Fibroblast of skin of abdomen (primary cell): ENCODE measurements at regions not wholly inside any gene's neighbourhood (a gene's known extent, or its start where the extent isn't known, plus 50 kb on each side); places are given as distances from the start of the nearest gene placed in this dataset.
"Not testable (repeated sequence)": the region's sequence is repeated elsewhere in the genome, so short reads cannot be mapped to it uniquely, and the experiment has no call there.

ENCODE experiments used
- DNase-seq: peaks from one replicate; pipeline ENCODE4 v3.0.0-alpha.2; 2013

DNA sequence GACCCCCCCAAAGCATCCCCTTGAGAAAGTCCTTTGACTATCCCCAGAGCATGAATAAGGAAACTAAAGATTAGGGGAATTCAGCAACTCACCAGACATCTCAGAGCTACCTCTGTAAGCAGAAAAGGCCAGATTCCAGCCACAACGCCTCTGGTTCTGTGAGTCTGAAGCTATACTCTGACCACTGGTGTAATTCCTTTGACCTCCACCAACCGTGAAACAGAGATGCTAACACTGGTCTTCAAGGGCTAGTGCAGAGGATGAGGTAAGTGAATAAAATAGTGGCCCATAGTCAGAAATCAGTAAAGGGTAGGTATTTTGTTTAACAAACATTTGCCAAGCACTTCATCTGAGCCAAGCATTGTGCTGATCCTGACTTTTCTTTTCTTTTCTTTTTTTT lies 353.4 kb downstream of the NPIPA8 start:
- DNase-seq: no peak

DNA sequence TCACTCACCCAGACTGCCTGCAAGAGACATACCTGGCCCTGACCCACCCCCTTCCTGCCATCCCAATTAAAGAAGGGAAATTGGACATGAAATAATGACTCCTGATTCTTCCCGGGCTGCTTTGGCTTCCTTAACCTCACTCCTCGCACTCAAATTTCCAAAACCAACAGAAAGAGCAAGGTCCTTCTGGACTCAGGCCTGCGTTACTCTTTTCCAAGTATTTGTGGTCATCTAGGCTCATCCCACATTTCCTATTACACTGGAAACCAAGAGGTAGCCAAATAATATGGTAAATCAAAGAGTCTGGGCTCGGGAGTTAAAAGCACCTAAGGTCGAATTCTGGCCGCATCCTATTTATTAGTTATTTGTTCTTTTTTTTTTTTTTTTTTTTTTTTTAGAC lies 359.3 kb downstream of the NPIPA8 start:
- DNase-seq: no peak

- DNase-seq: no peak
Observed at GRCh38 chr16:17972460-17972943, 364.0 kb downstream of the NPIPA8 start.

DNA sequence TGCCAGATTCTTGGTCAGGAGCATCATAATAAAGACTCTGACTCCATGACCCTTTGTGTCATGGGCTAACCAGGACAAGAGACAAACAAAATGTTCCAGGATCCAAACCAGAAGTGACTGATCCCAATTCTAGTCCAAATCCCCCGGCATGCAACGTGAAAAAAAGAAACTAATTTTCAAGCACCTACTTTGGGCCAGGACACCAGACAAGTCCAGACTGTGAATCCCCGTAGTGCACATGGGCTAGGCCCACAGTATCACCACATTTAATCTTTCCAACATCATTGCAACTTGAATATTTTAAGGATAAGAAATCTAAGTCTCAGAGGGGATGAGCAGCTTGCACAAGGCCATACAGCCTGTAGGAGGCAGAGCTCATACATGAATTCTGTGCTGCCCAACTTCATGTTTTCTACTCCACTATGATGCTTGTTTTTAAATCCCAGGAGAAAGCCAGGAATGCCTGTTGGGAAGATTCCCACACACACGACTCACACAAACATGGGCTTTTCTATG lies 365.7 kb downstream of the NPIPA8 start:
- peak; percentile 5 for DNase-seq

DNA sequence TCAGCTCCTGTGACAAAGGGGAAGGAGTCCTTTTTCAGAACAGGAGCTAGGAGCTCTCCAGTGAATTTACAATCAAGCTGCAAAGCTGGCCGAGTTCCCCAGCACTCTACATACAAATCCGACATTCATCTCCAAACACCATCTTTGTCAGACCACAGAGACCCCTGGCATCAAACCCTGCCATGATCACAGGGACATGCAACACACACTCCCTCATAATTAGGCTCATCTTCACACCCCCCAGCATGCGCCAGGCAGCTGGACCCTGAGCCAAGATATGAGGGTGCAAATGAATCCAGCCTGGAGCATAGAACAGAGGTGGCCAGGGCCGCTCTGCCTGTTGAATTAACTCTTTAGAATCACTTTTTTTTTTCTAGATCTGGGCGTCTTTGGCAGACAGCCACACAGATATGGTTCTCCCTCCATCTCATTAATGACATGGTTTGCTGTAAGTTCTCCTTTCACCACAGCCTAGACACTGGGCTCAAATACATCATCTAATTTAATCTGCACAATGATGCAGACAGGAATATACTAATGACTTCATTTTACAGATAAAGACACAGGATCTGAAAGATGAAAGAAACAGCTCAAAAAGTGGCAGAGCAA lies 366.3 kb downstream of the NPIPA8 start:
- no peak for DNase-seq

DNA sequence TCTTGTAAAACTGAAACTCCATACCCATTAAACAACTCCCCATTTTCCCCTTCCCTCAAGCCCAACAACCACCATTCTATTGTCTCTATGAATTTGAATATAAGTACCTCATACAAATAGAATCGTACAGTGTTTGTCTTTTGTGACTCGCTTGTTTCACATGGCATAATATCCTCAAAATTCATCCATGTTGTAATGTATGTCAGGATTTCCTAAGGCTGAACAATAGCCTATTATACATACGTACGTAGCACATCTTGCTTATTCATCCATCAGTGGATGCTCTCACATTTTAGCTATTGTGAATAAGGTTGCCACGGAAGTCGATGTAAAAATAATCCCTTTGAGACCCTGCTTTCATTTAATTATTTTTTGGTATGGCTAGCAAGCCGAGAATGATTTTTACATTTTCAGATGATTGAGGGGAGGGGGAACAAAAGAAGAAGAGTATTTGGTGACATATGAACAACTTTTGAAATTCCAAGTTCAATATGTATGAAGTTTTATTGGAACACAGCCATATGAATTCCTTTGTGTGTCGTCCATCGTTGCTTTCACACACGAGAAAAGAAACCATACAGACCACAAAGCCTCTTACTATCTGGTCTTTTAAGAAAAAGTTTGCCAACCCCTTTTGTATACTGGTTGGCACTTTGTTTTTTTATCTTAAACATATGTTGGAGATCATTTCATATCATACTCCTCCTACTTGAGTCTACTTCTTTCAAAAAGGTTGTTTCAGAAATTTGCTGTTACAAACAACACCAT lies 371.2 kb downstream of the NPIPA8 start:
- no peak for DNase-seq

- no peak for DNase-seq
Observed at GRCh38 chr16:17964196-17964595, 372.3 kb downstream of the NPIPA8 start.

GRCh38 chr16:17963185-17963836 lies 373.2 kb downstream of the NPIPA8 start:
- no peak for DNase-seq

DNA sequence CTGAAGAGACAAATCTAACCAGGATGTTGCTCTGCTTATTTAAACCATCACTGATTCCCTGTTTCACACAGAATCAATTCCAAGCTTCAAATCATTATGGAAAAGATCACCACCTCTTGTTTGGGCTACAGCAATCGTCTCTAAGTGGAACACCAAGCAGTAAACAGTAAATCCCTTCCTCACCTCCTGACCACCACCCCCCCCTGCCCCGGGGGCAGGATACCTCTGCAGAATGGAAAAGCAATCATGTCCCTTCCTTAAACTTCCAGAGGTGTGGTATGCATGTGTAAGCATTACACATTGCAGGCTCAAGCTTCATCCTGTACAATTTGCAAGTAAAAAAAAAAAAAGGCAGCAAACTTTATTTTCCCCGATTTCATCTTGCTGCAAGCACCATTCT lies 373.8 kb downstream of the NPIPA8 start:
- DNase-seq: no peak

DNA sequence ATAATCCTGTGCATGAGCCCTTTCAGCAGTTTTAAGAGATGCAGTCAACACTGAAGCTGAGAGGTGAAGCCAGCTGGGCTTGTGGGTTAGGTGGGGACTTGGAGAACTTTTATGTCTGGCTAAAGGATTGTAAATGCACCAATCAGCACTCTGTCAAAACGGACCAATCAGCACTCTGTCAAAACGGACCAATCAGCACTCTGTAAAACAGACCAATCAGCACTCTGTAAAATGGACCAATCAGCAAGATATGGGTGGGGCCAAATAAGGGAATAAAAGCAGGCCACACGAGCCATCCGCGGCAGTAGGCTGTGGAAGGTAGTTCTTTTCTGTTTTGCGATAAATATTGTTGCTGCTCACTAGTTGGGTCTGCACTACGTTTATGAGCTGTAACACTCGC lies 374.7 kb downstream of the NPIPA8 start:
- not testable (repeated sequence) for DNase-seq

GRCh38 chr16:17951378-17951777 lies 385.2 kb downstream of the NPIPA8 start:
- DNase-seq: peak; percentile 59

DNA sequence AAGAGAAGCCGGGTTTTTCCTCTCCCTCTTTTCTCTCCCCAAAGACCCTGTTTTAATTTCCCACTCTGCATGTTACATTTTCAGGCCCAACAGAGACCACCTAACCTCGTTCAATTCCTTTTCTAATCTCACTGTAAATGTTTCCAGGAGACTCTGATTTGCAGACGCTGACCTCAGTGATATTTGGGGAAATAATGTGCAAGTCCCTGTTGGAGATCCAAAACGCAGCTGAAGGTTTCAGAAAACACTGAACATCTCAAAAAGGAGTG lies 386.6 kb downstream of the NPIPA8 start:
- no peak for DNase-seq

DNA sequence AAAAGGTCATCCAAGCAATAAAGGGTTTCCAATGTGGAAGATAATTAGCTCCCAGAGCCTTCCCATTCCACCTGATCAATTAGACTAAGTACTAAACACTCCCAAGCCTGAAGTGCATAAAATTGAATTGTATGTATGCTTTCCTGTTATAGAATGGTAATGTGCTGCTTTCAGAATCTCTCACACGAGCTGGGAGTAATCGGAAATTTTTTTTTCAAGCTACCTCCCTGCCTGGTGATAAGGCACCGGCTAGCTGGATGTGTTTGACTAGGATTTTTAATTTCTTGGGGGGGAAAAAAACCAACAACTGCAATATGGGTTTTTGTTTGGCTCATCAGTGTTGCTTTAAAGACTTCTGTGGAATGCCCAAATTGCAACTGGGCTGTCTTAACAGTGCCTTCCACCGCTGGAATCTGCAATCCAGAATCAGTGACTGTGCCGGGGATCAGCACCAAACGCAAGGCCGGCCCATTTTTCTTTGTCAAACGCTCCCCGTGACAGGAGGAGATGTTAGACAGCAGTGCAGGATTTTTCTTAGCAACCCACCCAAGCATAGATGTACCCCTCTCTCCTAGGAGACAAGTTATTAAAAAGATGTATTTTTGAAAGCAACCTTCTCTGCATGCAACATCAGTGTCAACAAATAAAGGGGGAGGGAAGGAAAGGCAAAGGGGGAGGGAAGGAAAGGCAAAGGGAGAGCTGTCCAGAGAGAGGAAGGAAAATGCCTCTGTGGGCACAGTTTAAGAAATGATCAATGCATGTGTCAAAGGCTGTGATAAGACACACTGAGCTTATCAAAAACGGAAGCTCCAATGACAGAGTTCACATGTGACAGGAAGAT lies 387.2 kb downstream of the NPIPA8 start:
- DNase-seq: no peak

DNA sequence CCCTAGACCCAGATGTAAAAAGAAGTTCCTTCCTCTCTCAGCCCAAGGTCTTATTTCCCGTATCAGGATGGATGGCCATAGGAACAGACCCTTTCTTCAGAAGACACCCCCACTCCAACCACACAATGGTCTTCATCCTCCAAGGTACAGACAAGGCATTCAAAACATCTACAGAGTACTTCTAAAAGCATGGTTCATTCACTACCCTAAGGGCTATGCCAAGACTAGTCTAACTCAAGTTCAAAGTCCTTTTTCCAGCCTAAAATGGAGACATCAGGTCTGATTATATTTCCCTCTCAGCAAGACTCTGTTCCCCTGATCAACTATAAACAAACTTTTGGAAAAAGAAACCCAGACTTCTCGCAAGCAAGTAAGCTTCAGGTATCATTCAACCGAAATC lies 388.9 kb downstream of the NPIPA8 start:
- DNase-seq: no peak

- DNase-seq: no peak
Observed at GRCh38 chr16:17947165-17947564, 389.4 kb downstream of the NPIPA8 start.

GRCh38 chr16:17945080-17945601 lies 391.4 kb downstream of the NPIPA8 start:
- peak; percentile 30 for DNase-seq

- DNase-seq: peak; percentile 14
Observed at GRCh38 chr16:17944345-17944744, 392.2 kb downstream of the NPIPA8 start.

- DNase-seq: no peak
Observed at GRCh38 chr16:17942067-17942466, 394.5 kb downstream of the NPIPA8 start.

GRCh38 chr16:17940584-17941364 lies 395.8 kb downstream of the NPIPA8 start:
- DNase-seq: no peak

- no peak for DNase-seq
Observed at GRCh38 chr16:17939723-17940122, 396.8 kb downstream of the NPIPA8 start.

DNA sequence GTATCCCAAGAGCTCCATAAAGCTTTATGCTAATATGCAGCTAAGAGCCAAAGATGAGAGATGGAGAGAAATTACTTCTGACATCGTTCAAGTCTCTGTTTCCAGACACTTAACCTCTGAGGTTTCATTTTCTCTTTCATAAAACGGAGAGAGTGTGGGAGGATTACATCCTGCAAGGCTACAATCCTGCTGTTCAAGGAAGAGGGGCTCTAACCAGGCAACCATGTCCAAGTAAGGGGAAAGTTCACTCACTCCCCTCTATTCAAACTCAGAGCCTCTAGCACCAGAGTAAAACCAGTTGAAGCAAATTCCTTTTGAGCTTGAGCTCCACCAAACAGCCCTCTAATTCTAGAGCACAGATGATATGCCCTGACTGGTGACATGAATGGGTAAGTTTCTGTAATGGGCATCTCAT lies 397.4 kb downstream of the NPIPA8 start:
- DNase-seq: no peak

- no peak for DNase-seq
Observed at GRCh38 chr16:17938546-17938945, 398.0 kb downstream of the NPIPA8 start.
